Fibroblast of skin of abdomen (primary cell): ENCODE measurements at regions not wholly inside any gene's neighbourhood (a gene's known extent, or its start where the extent isn't known, plus 50 kb on each side); places are given as distances from the start of the nearest gene placed in this dataset.

Experiments used
- DNase-seq: peaks from one replicate; pipeline ENCODE4 v3.0.0-alpha.2; 2013

DNA sequence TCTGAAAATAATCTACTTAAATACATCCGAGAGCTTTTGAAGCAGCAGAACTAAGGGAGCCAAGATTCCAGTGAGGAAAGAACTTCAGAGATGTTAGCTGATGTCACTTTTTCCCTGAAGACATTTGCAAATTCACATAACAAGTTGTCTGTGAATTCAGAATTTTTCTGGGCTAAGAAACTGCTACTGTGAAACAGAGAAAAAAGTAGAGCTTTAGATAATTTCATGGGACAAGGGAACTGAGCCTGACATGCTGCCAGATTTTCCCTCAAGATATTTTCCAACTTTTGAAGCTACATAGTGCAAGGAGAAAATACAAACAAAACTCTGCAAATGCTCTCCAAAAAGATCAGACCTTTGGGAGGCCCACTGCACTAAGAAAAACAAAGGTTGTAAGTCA is 484.2 kb downstream of the ANKRD7 start:
- no peak for DNase-seq

DNA sequence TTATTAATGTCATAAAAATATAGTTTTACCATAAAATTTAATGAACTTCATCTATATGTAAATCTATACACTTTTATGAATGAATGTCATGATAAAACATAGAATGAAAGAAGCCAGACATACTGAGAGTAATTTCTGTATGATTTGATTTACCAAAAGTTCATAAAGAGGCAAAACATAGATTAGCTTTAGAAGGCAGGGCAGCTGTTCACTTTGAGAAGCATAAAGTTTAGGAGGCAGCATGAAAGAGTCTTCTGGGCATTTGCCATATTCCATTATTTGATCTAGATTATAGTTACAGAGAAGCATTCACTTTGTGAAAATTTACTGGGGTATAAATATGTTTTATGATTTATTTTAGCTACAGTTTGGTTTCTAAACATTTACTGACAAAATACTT is 487.2 kb downstream of the ANKRD7 start:
- no peak for DNase-seq

DNA sequence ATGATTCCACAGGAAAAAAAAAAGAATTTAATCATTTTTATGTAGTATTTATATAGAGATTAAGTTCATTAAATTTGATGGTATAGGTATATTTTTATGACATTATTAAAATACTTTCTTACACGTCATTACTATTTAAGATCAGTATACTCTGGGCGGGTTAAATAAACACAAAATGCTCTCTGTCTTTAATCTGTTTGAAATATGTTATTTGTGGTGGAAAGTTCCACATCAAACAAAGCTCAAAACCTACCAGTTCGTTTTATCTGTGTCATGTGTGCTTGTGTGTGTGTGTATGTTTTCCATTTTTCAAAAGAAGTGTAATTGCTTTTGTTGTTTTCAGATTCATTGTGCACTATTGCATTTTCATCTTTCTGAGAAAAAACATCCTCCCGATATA is 488.5 kb downstream of the ANKRD7 start:
- DNase-seq: no peak

DNA sequence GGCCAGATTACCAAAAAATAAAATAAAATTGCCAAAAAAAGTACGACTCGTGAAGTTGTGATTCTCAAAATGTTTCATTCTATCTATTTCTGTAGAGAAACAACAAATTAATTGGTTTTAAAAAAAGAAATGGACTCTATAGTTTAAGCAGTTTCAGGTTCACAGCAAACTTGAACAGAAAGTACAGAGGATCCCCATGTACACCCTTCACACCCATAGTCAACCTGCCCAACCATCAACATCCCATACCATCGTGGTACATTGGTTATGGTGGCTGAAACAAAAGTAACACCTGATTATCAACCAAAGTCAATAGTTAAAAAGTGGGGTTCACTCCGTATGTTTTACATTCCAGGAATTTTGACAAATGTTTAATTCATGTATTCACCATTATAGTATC is 496.1 kb downstream of the ANKRD7 start:
- no peak for DNase-seq

DNA sequence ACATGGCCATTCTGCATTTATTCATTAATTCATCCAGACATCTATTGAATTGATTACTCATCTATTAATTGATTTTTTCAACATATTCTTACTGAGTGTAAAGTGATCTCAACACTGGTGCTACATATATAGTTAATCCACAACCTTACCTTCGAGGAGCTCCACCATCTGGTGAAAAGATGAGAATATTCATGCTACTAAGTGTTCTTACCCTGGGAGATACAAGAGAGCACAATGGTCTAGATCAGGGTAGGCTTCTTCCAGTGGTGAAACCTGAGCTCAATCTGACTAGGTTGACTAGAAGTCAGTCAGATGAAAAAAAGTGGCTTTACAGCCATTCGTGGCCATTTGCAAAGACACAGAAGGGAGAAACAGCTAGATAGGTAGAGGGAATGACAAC is 507.4 kb downstream of the ANKRD7 start:
- no peak for DNase-seq

DNA sequence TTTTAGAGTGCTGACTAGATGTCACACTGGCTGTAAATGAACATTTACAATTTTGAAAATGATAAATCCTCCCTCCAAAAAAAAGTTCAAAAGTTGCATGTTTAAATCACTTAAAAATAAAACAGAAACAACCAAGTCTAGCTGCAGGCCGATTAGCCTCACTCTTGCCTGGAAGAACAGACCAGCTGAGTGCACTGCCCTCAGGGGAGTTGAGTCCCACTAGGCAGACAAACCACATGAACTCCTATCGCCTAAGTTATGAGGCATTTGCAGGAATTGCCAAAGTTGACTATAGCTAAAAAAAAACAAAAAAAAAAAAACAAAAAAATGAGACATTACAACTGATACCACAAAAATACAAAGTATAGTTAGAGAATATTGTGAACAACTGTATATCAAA is 510.0 kb downstream of the ANKRD7 start:
- no peak for DNase-seq

DNA sequence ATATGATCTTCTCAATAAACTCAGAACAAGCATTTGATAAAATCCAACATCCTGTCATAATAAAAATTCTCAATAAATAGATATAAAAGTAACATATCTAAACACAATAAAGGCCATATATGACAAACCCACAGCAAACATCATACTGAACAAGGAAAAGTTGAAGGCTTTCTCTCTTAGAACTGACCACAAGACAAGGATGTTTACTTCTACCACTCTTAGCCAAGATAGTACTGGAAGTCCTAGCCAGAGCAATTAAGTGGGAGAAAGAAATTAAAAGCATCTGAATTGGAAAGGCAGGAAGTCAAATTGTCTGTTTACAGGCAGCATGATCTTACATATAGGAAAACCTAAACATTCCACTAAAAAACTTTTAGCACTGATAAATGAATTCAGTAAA is 510.9 kb downstream of the ANKRD7 start:
- no peak for DNase-seq

DNA sequence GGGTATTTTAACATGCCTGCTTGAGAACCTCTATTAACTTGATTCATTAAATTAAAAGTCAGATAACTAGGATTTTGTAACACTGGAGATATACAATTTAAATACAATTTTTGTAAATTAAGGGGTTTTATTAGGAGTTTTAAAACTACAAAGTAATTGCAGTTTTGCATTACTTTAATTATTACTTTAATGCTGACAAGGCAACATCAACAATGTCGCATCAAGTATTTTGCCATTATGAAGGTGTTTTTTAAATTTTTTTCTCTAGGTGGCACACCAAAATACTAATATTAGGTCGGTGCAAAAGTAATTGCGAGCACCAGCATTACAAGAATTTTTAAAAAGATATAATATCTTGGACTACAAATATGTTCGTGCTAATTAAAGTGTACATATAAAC is 513.4 kb downstream of the ANKRD7 start:
- DNase-seq: no peak

DNA sequence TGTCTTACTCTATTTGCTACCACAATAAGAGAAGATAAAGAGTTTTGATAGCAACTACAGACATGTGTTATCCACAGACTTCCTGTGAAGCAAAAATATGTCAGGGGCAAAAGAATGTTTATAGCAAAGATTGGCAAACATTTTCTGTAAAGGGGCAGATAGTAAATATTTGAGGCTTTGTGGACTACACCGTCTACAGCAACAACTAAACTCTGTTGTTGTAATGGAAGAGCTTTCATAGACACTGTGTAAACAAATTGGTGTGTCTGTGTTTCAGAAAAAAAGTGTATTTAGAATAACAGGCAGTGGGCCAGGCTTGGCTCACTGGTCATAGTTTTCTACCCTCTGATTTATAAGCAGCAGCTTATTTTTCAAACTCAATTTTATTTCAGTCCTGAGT is 521.4 kb downstream of the ANKRD7 start:
- no peak for DNase-seq

DNA sequence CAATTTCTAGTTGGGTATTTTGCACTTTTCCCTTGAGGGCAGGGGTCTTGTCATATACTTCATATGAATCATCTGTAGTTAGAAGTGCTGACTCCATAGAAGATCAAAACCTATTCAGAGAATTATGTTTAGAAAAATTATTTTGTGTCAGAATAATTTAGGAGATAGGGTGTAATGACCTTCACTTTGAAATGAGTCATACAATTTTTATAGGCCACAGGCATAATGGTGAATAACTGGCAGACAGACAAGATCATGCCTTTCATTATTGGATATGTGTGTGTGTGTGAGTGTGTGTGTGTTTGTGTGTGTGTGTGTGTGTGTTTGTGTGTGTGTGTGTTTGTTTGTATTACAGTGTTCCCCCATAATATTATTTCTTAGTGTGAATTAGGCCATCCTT is 523.0 kb downstream of the ANKRD7 start:
- no peak for DNase-seq

DNA sequence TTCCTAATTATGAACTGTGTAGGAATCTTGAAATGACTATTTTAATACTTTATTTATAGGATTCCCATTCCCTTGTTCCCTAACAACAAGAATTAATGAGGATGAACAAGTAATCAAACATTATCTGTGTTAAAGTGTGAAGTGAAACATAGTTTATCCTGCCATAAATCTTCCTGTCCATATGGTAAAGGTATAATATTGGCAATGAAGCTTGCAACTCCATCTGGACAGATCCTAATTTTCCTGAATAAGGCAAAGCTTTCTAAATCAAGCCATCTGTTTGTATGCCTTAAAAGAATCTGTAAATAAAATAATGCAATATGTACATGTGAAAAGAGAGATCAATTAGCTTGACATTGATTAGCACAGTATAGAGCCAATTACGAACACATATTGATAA is 529.0 kb downstream of the ANKRD7 start:
- DNase-seq: no peak

DNA sequence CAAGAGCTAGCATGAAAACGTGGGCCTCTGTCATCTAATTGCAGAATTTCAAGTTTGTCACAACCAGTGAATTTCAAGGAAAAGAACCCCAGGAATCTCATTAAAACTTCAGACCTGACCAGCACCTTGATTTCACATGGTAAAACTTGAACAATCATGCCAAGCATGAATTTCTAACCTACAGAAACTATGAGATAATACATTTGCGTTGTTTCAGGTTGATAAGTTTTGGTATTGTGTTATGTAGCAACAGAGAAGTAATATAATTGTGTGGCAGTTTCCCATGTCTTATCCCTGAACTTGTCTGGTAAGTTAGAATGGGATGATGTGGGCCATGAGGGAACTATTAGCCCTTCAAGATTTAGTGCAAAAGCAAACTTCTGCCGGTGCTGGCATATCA is 530.1 kb downstream of the ANKRD7 start:
- DNase-seq: no peak

DNA sequence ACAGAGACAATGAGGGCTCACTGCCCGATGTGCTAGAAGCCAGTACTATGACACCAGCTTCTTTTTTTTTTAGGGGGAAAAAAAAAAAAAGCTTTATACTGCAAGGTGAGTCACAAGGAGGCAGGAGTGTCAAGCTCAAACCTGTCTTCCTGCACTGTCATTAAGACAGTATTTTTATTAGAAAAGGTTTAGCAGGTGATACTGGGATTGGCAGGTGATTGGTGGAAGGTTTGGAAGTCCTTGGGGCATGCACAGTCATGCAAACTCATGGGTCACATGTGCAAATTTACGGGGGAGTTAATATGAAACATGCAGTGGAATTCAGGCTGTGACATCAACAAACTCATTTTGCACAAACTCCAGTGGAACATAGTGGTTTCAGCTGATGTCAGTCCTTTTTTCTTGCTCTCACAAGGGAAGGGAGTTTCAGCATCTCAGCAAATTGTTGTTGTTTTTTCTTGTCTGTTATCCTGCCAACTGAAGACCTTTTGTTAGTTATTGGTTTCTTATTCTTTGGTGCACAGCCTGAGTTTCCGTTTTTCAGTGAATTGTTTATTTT is 530.6 kb downstream of the ANKRD7 start:
- no peak for DNase-seq

DNA sequence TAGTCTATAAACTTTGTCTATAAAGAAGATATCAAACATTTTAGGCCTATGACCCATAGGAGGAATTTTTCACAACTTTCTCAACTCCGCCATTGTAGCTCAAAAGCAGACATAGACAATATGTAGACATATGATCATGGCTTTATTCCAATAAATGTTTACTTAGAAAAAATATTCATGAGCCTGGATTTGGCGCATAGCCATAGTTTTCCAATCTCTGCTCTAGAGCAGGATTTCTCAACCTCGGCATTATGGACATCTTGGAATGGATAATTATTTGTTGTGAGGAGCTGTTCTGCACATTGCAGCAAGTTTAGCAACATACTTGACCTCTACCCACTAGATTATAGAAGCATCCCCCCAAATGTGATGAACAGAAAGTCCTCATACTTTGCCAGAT is 532.6 kb downstream of the ANKRD7 start:
- DNase-seq: no peak

DNA sequence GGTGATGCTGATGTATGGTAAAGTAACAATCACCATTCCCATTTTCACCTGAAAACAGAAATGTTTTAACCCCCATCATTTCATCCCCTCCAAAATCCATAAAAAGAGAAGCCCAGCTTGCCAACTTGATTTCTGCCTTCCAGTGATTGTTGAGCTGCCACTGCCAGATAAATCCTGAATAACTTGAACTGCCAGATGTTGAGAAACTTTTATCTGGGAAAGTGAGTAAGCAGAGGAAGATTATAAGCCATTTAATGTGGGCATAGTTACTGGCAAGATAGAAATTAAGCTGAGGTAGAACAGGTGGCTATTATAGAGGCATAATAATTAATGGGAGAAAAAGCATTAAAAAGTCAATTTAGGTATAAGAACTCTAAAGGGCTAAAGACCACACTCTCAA is 534.1 kb downstream of the ANKRD7 start:
- DNase-seq: no peak

DNA sequence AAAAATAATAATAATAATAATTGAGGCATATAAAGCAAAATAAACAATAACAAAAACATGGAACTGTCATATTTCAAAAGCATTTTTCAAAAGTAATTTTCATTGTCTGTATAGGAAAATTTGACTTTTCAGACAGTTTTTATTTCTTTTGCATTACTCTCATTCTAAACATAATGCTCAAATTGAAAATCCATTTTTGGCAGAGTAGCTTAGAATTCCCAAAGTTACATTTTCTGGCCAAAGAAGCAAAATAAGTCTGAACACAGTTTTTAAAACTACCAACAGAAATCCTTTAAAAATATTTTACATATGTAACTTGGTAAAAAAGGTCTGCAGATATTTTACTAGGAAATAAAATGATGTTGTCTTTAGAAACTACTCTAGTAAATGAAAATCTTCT is 535.4 kb downstream of the ANKRD7 start:
- DNase-seq: no peak

DNA sequence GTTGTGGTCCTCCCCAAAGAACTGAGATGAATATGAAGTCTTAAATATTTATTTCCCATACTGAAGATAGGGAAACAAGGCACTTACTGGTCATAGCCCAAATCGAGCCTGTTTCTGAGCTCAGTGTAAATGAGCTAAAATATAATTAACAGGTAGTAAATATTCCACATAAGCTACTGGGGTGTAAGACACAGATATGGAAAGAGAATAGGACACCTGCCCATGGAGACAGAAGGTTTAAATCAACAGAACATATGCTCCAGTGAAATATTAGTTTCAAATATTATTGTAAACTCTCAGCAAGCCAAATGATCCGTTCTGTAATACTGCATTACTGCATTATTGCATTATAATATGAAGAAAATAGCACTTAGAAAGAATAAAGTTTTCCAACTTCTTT is 537.9 kb downstream of the ANKRD7 start:
- DNase-seq: no peak

DNA sequence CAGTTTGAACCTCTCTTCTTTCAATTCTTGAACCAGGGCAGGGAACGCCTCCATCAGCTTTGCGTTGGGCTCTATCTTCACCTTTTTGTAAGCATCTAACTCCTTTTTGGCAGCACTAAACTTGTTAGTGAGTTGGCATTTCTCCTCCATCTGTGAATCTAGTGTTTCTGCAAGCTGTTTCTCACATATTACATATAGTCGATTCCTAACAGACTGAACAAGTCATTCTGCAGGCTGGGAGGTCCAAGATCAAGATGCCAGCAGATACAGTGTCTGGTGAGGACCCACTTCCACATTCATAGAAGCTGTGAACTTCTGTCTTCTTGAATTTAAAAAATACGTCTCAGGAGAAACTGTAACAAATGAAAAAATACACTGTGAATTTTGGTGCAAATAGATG is 539.7 kb downstream of the ANKRD7 start:
- DNase-seq: no peak

DNA sequence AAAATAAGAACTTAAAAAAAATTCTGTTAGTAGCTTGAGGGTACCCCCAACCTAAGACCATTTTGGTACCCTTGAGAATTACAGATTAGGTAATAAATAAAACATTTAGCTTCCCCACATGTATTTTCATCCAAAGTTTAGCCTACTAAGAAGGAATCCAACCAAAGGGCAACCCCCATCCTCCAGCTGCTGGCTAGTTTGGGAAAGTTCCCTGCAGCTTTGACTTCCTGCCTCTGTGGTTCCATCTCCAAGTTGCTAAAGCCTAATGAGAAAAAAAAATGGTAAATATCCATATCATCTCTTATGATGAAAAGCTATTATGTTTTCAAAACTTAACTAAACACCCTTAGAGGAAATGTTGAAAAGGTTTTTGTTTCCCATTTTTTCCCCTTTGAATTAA is 547.2 kb downstream of the ANKRD7 start:
- DNase-seq: no peak

DNA sequence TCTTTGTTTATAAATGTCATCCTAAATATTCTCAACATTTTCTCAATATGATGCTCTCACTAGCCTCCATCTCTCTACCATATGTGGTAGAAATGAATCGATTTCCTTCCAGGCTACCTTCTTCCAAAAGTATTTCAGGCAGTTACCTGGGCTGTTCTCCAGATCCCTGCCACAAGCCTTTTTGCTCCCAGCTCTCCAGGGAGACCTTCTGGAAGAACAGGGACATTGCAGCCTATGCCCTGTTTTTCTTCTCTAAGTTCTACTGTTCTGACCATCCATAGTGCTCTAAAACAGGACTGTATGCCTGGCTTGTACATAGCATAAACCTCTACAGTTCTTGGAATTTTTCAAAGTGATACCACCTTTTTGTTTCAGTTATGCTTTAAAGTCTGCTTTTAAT is 552.8 kb downstream of the ANKRD7 start:
- DNase-seq: no peak

DNA sequence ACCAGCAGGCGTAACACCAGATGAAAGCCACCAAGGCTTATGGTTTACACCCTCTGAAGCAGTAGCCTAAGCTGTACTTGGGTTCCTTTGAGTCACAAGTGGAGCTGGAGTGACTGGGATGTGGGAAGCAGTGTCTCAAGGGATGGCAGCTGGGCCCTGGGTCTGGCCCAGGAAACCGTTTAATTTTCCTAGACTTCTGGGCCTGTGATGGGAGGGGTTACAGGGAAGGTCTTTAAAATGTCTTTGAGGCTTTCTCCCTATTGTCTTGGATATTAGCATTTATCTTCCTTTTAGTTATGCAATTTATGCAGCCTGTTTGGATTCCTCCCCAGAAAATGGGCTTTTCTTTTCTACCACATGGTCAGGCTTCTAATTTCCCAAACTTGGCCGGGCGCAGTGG is 568.2 kb downstream of the ANKRD7 start:
- DNase-seq: no peak

DNA sequence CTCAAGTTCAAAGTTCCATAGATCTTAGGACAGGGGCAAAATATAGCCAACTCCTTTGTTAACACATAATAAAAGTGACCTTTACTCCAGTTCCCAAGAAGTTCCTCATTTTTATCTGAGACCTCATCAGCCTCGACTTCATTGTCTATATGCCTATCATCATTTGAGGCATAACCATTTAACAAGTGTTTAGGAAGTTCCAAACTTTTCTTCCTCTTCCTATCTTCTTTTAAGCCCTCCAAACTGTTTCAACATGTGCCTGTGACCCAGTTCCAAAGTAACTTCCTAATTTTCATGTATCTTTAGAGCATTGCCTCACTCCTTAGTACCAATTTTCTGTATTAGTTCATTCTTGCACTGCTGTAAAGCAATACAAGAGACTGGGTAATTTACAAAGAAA is 569.1 kb downstream of the ANKRD7 start:
- no peak for DNase-seq

DNA sequence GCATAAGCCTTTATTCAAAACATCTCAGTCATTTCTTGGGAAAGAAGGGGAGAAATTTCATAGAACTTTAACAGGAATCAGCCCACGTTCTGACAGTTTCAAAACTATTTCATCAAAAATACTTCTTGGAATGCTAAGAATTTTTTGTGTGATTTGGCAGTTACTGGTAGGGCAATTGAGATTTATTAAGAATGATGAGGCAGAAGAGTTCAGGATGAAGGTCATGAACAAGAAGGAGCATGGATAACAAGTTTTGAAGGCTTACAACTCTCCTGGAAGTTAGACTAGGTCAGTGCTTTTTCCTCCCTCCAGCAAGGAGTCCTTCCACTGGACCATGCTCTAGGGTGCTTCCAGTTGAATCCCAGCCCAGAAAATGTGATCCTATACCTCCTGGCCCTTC is 569.9 kb downstream of the ANKRD7 start:
- no peak for DNase-seq

DNA sequence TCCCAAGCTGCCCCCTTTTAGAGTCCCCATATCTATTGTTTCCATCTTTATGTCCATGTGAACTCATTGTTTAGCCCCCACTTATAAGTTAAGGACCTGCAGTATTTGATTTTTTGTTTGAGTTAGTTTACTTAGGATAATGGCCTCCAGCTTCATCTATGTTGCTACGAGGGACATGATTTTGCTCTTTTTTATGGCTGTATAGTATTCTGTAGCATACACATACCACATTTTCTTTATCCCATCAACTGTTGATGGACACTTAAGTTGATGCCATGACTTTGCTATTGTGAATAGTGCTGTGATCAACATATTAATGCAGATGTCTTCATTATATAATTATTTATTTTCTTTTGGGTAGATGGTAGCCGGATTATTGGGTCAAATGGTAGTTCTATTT is 576.9 kb downstream of the ANKRD7 start:
- DNase-seq: no peak

DNA sequence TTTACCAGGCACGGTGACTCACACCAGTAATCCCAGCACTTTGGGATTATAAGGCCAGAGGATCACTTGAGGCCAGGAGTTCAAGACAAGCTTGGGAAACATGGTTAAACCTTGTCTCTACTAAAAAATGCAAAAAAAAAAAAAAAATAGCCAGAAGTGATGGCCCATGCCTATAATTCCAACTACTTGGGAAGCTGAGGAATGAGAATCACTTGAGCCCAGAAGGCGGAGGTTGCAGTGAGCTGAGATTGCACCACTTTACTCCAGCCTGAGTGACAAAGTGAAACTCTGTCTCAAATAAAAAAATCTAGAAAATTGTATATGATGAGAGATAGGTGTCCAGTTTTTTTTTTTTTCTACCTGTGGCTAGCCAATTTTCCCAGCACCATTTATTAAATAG is 578.2 kb downstream of the ANKRD7 start:
- DNase-seq: no peak

DNA sequence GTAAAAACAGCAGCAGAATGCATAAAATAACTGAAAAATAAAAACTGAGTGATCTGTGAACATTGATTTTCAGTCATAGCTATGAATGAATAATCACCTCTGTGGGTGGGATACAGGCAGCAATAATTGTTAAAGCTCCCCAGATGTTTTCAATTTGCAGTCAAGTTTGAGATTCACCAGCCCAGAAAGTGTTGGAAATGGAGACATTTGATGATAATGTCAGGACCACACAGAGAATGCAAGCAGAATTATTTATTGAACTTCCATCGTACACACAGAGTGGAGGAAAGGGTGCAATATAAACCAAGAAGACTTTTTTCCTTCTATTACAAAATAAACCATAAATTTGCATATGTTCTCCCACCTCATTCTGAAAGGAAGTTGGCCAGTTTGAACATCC is 601.7 kb downstream of the ANKRD7 start:
- DNase-seq: no peak
